ENCODE measurements at regions not wholly inside any gene's neighbourhood (a gene's known extent, or its start where the extent isn't known, plus 50 kb on each side); places are given as distances from the start of the nearest gene placed in this dataset.

GRCh38 chr20:55784036-55784435 lies 221.3 kb downstream of the CBLN4 start:
- no peaks in the 10 kb centered on the region for H3K4me1 ChIP-seq (ENCODE audit: low read depth)
- H3K36me3 ChIP-seq, result no peaks in the 10 kb centered on the region
- TF ChIP-seq, protein P1, sequence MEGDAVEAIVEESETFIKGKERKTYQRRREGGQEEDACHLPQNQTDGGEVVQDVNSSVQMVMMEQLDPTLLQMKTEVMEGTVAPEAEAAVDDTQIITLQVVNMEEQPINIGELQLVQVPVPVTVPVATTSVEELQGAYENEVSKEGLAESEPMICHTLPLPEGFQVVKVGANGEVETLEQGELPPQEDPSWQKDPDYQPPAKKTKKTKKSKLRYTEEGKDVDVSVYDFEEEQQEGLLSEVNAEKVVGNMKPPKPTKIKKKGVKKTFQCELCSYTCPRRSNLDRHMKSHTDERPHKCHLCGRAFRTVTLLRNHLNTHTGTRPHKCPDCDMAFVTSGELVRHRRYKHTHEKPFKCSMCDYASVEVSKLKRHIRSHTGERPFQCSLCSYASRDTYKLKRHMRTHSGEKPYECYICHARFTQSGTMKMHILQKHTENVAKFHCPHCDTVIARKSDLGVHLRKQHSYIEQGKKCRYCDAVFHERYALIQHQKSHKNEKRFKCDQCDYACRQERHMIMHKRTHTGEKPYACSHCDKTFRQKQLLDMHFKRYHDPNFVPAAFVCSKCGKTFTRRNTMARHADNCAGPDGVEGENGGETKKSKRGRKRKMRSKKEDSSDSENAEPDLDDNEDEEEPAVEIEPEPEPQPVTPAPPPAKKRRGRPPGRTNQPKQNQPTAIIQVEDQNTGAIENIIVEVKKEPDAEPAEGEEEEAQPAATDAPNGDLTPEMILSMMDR (IDR thresholded peaks at IDR 0.05; ENCODE audit: low read depth, low read length), result no peak
- no peak overlapping the region for H3K4me3 ChIP-seq
- no peak for DNase-seq (ENCODE audit: low read depth in 1 of 2, low spot score in 1 of 2)
- no peaks in the 10 kb centered on the region for H3K27me3 ChIP-seq
- H3K9me3 ChIP-seq (ENCODE audit: low read depth), result no peaks in the 10 kb centered on the region
- no peak overlapping the region for H3K27ac ChIP-seq

DNA sequence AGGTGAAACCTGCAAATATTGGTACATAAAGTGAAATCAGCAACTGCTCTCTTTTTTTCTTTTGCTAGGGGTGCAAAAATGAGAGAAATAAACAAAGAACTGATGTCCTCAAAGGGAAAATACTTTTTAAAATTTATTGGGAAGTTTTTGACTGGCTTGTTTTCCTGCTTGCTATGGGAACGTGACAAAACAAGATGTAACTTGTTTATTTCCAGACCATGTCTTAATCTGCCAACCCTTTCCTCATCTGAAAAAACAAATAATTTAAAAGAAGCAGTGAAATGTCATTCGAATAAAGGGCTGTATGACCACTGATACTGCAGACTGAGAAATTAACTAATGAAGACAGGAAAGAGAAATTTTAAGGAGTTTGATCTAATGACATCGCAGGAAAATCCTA lies 221.9 kb downstream of the CBLN4 start:
- Histone ChIP-seq H3K9me3 (ENCODE audit: low read depth) (no peaks in the 10 kb centered on the region), H3K36me3 (no peaks in the 10 kb centered on the region), H3K27ac (no peak overlapping the region), H3K4me3 (no peak overlapping the region), H3K4me1 (ENCODE audit: low read depth) (no peaks in the 10 kb centered on the region), H3K27me3 (no peaks in the 10 kb centered on the region)
- DNase-seq (ENCODE audit: low read depth in 1 of 2, low spot score in 1 of 2), result no peak
- TF ChIP-seq, protein P1 (IDR thresholded peaks at IDR 0.05; ENCODE audit: low read depth, low read length), result no peak

- Histone ChIP-seq H3K4me3 (no peak overlapping the region), H3K27ac (no peak overlapping the region), H3K36me3 (no peaks in the 10 kb centered on the region), H3K4me1 (ENCODE audit: low read depth) (no peaks in the 10 kb centered on the region), H3K9me3 (ENCODE audit: low read depth) (no peaks in the 10 kb centered on the region), H3K27me3 (no peaks in the 10 kb centered on the region)
- no peak for DNase-seq (ENCODE audit: low read depth in 1 of 2, low spot score in 1 of 2)
- TF ChIP-seq, protein P1 (IDR thresholded peaks at IDR 0.05; ENCODE audit: low read depth, low read length), result no peak
These were observed 222.4 kb downstream of the CBLN4 start for GRCh38 chr20:55782912-55783253.

DNA sequence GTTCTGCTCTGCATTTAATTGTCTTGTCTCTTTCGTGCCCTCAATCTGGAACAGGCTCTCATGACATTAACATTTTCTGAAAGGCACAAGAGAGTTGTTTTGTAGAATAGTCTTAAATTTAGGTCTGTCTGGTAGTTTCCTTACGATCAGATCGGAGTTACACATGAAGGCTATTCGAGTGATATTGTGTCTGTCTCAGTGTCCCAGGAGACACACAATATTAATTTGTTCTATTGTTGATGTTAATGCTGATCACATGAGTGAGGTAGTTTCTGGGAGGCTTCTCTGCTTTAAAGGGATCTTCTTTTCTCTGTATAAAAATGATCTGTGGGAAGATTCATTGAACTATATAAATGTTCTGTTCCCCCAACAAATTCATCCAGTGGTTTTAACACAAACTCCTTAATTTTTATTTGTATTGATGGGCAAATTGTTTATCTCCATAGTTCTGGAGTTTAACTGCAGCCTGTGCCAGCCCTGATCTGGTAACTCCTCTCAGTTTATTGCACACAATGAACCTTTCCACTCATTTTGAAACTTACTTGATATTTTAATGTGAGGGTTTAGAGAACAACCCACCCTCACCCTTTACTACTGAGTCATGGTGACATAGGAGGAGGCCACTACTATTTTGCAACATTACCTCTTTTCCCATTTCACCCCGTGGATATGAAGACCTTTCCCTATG lies 223.0 kb downstream of the CBLN4 start:
- Histone ChIP-seq H3K9me3 (ENCODE audit: low read depth) (no peaks in the 10 kb centered on the region), H3K4me3 (no peak overlapping the region), H3K4me1 (ENCODE audit: low read depth) (no peaks in the 10 kb centered on the region), H3K36me3 (no peaks in the 10 kb centered on the region), H3K27ac (no peak overlapping the region), H3K27me3 (no peaks in the 10 kb centered on the region)
- DNase-seq (ENCODE audit: low read depth in 1 of 2, low spot score in 1 of 2), result no peak
- TF ChIP-seq, protein P1 (IDR thresholded peaks at IDR 0.05; ENCODE audit: low read depth, low read length), result no peak

- H3K9me3 ChIP-seq (ENCODE audit: low read depth), result no peaks in the 10 kb centered on the region
These were observed 226.5 kb downstream of the CBLN4 start for GRCh38 chr20:55778796-55779195.

More at GRCh38 chr20:55778796-55779195, 226.5 kb downstream of the CBLN4 start:
- no peaks in the 10 kb centered on the region for H3K27me3 ChIP-seq
- no peaks in the 10 kb centered on the region for H3K4me1 ChIP-seq (ENCODE audit: low read depth)
- H3K36me3 ChIP-seq, result no peaks in the 10 kb centered on the region
- TF ChIP-seq, protein P1 (IDR thresholded peaks at IDR 0.05; ENCODE audit: low read depth, low read length), result no peak
- DNase-seq (ENCODE audit: low read depth in 1 of 2, low spot score in 1 of 2), result no peak
- no peak overlapping the region for H3K4me3 ChIP-seq
- H3K27ac ChIP-seq, result no peak overlapping the region
